Thyroid gland (tissue), 4 donors: ENCODE measurements at regions not wholly inside any gene's neighbourhood (a gene's known extent, or its start where the extent isn't known, plus 50 kb on each side); places are given as distances from the start of the nearest gene placed in this dataset.

Source experiments
- DNase-seq, 2 donors: peaks; one replicate each; pipeline ENCODE4 v3.0.0-alpha.2; 2019
- H3K27ac ChIP-seq, 3 donors: fragments of 200-600 bp; sonication (generic); 1 replicate in 2 of 3; 2 replicates in 1 of 3; pipeline ENCODE4 v1.5.1; 2016 to 2019; ENCODE audit warnings: mild to moderate bottlenecking in 1 of 3, moderate library complexity in 1 of 3
- H3K27me3 ChIP-seq: fragments of 200-600 bp; sonication (generic); one replicate; pipeline ENCODE4 v1.5.1; 2019
- H3K36me3 ChIP-seq, 2 donors: fragments of 200-600 bp; sonication (generic); one replicate each; pipeline ENCODE4 v1.5.1; 2016 to 2019
- H3K4me1 ChIP-seq, 2 donors: fragments of 200-600 bp; sonication (generic); one replicate each; pipeline ENCODE4 v1.5.1; 2017 to 2019
- H3K4me3 ChIP-seq, 3 donors: fragments of 200-600 bp; sonication (generic); replicated peaks in 1 of 3; 1 replicate in 2 of 3; 2 replicates in 1 of 3; pipeline ENCODE4 v1.5.1; 2016; ENCODE audit warnings: mild to moderate bottlenecking in 1 of 3
- H3K9me3 ChIP-seq: fragments of 200-600 bp; sonication (generic); one replicate; pipeline ENCODE4 v1.5.1; 2017
- POLR2A ChIP-seq, 2 donors: fragments of 450-650 bp; IDR thresholded peaks; one replicate each; pipeline ENCODE4 v1.6.1; 2017; ENCODE audit warnings: antibody characterized with exemption in 2 of 2, mild to moderate bottlenecking in 2 of 2, moderate library complexity in 1 of 2
- WGBS, 2 donors: methylation state at CpG; one replicate each; pipeline ENCODE4 v1.1.5; 2017; 5-methylcytosine and 5-hydroxymethylcytosine counted together
- intact Hi-C: fragments of 100-400 bp; cut with DNase I; formaldehyde crosslinking; loops from one replicate; pipeline ENCODE4 v1.15.1; 2023
- TF ChIP-seq, protein P1 (sequence below), 6 experiments: fragments of 200-600 bp in 3 of 6; fragments of 450-650 bp in 3 of 6; sonication (generic) in 3 of 6; IDR thresholded peaks; one replicate each; pipeline ENCODE4 v1.5.1; 2016 to 2019; ENCODE audit warnings: antibody characterized with exemption in 6 of 6, mild to moderate bottlenecking in 2 of 6, inconsistent platforms in 1 of 6, moderate library complexity in 1 of 6

DNA sequence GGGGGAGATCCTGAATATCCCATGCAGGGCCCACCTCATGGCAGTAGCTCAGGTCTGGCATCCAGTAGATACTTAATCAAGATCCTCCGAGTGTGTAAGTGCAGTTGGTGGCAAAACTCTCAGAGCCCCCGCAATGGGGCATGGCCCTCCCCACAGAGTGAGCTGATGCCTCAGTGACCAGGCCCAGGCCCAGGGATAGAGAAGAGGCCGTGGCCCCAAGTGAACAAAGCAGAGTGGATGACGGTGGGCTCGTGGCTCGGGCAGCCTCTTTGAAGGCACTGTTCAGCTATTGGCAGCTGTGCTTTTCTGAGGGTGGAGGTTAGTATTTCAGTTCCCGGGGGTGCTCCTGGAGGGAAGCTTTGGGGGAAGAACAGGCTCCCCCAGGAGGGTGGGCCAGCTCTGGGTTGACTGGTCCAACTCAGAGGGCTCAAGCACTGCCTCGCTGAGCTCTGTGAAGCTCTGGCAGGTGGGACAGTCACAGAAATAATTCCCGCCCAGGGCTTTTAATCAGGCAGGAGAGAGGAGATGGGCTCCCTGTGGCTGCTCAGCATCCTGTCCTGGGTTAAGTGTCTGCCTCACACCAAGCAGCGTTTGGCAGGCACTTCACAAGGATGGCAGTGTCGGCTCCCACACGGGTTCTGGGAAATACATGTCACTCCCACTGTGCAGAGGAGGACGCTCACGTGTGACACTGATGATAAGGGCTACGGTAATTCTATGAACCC is 583.6 kb downstream of the TCERG1L start:
- H3K9me3 ChIP-seq, result no peaks in the 10 kb centered on the region
- no peaks in the 10 kb centered on the region for H3K36me3 ChIP-seq
- TF ChIP-seq, protein P1, sequence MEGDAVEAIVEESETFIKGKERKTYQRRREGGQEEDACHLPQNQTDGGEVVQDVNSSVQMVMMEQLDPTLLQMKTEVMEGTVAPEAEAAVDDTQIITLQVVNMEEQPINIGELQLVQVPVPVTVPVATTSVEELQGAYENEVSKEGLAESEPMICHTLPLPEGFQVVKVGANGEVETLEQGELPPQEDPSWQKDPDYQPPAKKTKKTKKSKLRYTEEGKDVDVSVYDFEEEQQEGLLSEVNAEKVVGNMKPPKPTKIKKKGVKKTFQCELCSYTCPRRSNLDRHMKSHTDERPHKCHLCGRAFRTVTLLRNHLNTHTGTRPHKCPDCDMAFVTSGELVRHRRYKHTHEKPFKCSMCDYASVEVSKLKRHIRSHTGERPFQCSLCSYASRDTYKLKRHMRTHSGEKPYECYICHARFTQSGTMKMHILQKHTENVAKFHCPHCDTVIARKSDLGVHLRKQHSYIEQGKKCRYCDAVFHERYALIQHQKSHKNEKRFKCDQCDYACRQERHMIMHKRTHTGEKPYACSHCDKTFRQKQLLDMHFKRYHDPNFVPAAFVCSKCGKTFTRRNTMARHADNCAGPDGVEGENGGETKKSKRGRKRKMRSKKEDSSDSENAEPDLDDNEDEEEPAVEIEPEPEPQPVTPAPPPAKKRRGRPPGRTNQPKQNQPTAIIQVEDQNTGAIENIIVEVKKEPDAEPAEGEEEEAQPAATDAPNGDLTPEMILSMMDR (IDR thresholded peaks at IDR 0.05), result no peak
- TF ChIP-seq POLR2A (IDR thresholded peaks at IDR 0.05), result no peak
- intact Hi-C loops, result no loop called here
- no peaks in the 10 kb centered on the region for H3K4me1 ChIP-seq
- DNase-seq, result no peak
- H3K27me3 ChIP-seq, result no peaks in the 10 kb centered on the region
- no peak overlapping the region for H3K4me3 ChIP-seq
- H3K27ac ChIP-seq, result no peak overlapping the region
- 74 to 77% methylated on average over 14 to 15 of the region's 15 CpGs for WGBS, 2 donors

DNA sequence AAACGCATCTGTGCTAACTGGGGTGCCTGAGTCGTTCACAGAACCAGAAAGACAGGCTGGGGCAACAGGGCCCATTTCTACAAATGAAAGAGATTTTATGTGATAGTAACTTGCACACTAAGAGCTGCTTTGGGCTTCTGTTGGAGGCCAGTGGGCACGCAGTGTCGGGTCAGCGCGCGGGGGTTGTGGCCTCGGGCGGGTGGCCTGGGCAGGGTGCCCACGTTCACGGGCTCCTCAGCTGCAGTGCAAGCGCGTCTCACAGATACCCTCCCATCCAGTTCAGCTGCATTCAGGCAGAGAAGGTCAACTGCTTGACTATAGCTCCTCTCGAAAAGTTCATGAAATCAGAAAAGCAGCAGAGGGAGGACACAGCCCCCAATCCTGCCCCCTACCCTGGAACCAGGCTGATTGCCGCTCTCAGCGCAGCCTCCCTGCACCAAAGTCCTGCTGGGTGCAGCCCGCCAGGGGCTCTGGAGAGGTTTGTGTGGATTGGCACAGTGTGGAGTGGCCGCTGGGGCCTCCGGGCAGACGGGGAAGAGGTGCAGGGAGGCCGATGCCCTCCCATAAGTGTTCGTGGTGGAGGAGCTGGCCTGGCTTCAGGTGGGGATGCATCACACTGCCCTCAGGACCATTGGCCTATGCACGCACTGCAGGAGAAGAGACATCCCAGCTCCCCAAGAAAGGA is 582.8 kb downstream of the TCERG1L start:
- TF ChIP-seq, protein P1 (IDR thresholded peaks at IDR 0.05), result no peak
- no peak for TF ChIP-seq POLR2A (IDR thresholded peaks at IDR 0.05)
- H3K27me3 ChIP-seq, result no peaks in the 10 kb centered on the region
- no peaks in the 10 kb centered on the region for H3K36me3 ChIP-seq
- 76 to 78% methylated on average over 19 to 22 of the region's 23 CpGs for WGBS, 2 donors
- no peaks in the 10 kb centered on the region for H3K9me3 ChIP-seq
- no peaks in the 10 kb centered on the region for H3K4me1 ChIP-seq
- H3K4me3 ChIP-seq, result no peak overlapping the region
- H3K27ac ChIP-seq, result no peak overlapping the region
- intact Hi-C loops, result no loop called here
- DNase-seq, result no peak

GRCh38 chr10:130729876-130730275 is 581.6 kb downstream of the TCERG1L start:
- no peak overlapping the region for H3K27ac ChIP-seq
- DNase-seq, result no peak
- no peaks in the 10 kb centered on the region for H3K9me3 ChIP-seq
- H3K4me1 ChIP-seq, result no peaks in the 10 kb centered on the region
- no peaks in the 10 kb centered on the region for H3K36me3 ChIP-seq
- TF ChIP-seq, protein P1 (IDR thresholded peaks at IDR 0.05), result no peak
- TF ChIP-seq POLR2A (IDR thresholded peaks at IDR 0.05), result no peak
- H3K27me3 ChIP-seq, result no peaks in the 10 kb centered on the region
- H3K4me3 ChIP-seq, result no peak overlapping the region
- intact Hi-C loops, result no loop called here

DNA sequence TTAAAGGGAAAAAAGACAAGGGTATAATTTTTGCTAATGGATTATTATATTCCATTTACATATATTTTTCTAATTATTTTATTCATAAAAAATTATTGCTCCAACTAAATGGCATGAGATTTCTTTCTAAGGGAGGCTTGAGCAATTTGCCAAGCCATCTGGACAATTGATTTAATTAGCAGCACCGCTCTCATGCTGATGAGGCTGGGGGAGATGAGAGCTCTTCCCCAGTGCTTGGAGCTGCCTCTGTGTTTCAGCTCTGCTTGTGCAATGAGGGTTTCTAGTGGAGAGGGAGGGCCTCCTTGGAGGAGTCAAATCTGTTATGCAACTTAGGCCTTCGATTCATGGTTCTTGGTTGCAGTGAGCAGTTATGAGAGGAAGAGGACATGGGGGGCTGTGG is 574.3 kb downstream of the TCERG1L start:
- Histone ChIP-seq H3K36me3 (no peaks in the 10 kb centered on the region), H3K27me3 (no peaks in the 10 kb centered on the region), H3K9me3 (no peaks in the 10 kb centered on the region), H3K27ac (no peak overlapping the region), H3K4me3 (no peak overlapping the region), H3K4me1 (no peaks in the 10 kb centered on the region)
- no peak for DNase-seq
- TF ChIP-seq, protein P1 (IDR thresholded peaks at IDR 0.05), result no peak
- no peak for TF ChIP-seq POLR2A (IDR thresholded peaks at IDR 0.05)
- intact Hi-C loops, result no loop called here
- 36 to 94% methylated on average over 1 to 2 of the region's 2 CpGs for WGBS, 2 donors

GRCh38 chr10:130737621-130738020 is 573.9 kb downstream of the TCERG1L start:
- TF ChIP-seq, protein P1 (IDR thresholded peaks at IDR 0.05), result no peak
- TF ChIP-seq POLR2A (IDR thresholded peaks at IDR 0.05), result no peak
- Histone ChIP-seq H3K4me1 (no peaks in the 10 kb centered on the region), H3K27ac (no peak overlapping the region), H3K27me3 (no peaks in the 10 kb centered on the region), H3K4me3 (no peak overlapping the region), H3K9me3 (no peaks in the 10 kb centered on the region), H3K36me3 (no peaks in the 10 kb centered on the region)
- intact Hi-C loops, result no loop called here
- WGBS, 2 donors, result 25 to 29% methylated on average over 5 of the region's 5 CpGs
- DNase-seq, result no peak
